ENCODE measurements at regions not wholly inside any gene's neighbourhood (a gene's known extent, or its start where the extent isn't known, plus 50 kb on each side); places are given as distances from the start of the nearest gene placed in this dataset.

GRCh38 chr15:98178861-98179260 lies 218.4 kb downstream of the ARRDC4 start:
- no peaks in the 10 kb centered on the region for H3K27me3 ChIP-seq (ENCODE audit: control insufficient read depth, insufficient read depth, low read length)
- H3K36me3 ChIP-seq (ENCODE audit: control insufficient read depth, insufficient read depth, low read length) = no peaks in the 10 kb centered on the region
- no peak overlapping the region for H3K4me3 ChIP-seq (ENCODE audit: low read length)
- no peak overlapping the region for H3K9ac ChIP-seq (ENCODE audit: low read length)
- no peak overlapping the region for H3K27ac ChIP-seq (ENCODE audit: low read depth, low read length)
- no peaks in the 10 kb centered on the region for H3K4me1 ChIP-seq (ENCODE audit: control insufficient read depth, insufficient read depth, low read length)

- no peak overlapping the region for H3K9ac ChIP-seq (ENCODE audit: low read length)
- no peak overlapping the region for H3K27ac ChIP-seq (ENCODE audit: low read depth, low read length)
- no peak overlapping the region for H3K4me3 ChIP-seq (ENCODE audit: low read length)
- H3K36me3 ChIP-seq (ENCODE audit: control insufficient read depth, insufficient read depth, low read length) = no peaks in the 10 kb centered on the region
- no peaks in the 10 kb centered on the region for H3K27me3 ChIP-seq (ENCODE audit: control insufficient read depth, insufficient read depth, low read length)
- H3K4me1 ChIP-seq (ENCODE audit: control insufficient read depth, insufficient read depth, low read length) = no peaks in the 10 kb centered on the region
These were observed 227.0 kb downstream of the ARRDC4 start for GRCh38 chr15:98187549-98187948.

GRCh38 chr15:98190914-98191313 lies 230.4 kb downstream of the ARRDC4 start:
- H3K27me3 ChIP-seq (ENCODE audit: control insufficient read depth, insufficient read depth, low read length) = no peaks in the 10 kb centered on the region
- H3K36me3 ChIP-seq (ENCODE audit: control insufficient read depth, insufficient read depth, low read length) = no peaks in the 10 kb centered on the region
- no peak overlapping the region for H3K27ac ChIP-seq (ENCODE audit: low read depth, low read length)
- no peak overlapping the region for H3K4me3 ChIP-seq (ENCODE audit: low read length)
- H3K9ac ChIP-seq (ENCODE audit: low read length) = no peak overlapping the region
- H3K4me1 ChIP-seq (ENCODE audit: control insufficient read depth, insufficient read depth, low read length) = no peaks in the 10 kb centered on the region

- Histone ChIP-seq H3K4me3 (ENCODE audit: low read length) (no peak overlapping the region), H3K27me3 (ENCODE audit: control insufficient read depth, insufficient read depth, low read length) (no peaks in the 10 kb centered on the region), H3K27ac (ENCODE audit: low read depth, low read length) (no peak overlapping the region), H3K9ac (ENCODE audit: low read length) (no peak overlapping the region), H3K36me3 (ENCODE audit: control insufficient read depth, insufficient read depth, low read length) (no peaks in the 10 kb centered on the region), H3K4me1 (ENCODE audit: control insufficient read depth, insufficient read depth, low read length) (no peaks in the 10 kb centered on the region)
These were observed 235.3 kb downstream of the ARRDC4 start for GRCh38 chr15:98195796-98196195.

- no peaks in the 10 kb centered on the region for H3K36me3 ChIP-seq (ENCODE audit: control insufficient read depth, insufficient read depth, low read length)
- H3K4me3 ChIP-seq (ENCODE audit: low read length) = no peak overlapping the region
- no peak overlapping the region for H3K27ac ChIP-seq (ENCODE audit: low read depth, low read length)
- no peaks in the 10 kb centered on the region for H3K27me3 ChIP-seq (ENCODE audit: control insufficient read depth, insufficient read depth, low read length)
- H3K4me1 ChIP-seq (ENCODE audit: control insufficient read depth, insufficient read depth, low read length) = no peaks in the 10 kb centered on the region
- H3K9ac ChIP-seq (ENCODE audit: low read length) = no peak overlapping the region
These were observed 235.9 kb downstream of the ARRDC4 start for GRCh38 chr15:98196371-98196770.

GRCh38 chr15:98202256-98202655 lies 241.8 kb downstream of the ARRDC4 start:
- no peaks in the 10 kb centered on the region for H3K36me3 ChIP-seq (ENCODE audit: control insufficient read depth, insufficient read depth, low read length)

GRCh38 chr15:98203872-98204660 lies 243.6 kb downstream of the ARRDC4 start:
- H3K27me3 ChIP-seq (ENCODE audit: control insufficient read depth, insufficient read depth, low read length) = no peaks in the 10 kb centered on the region
- no peaks in the 10 kb centered on the region for H3K36me3 ChIP-seq (ENCODE audit: control insufficient read depth, insufficient read depth, low read length)
- H3K27ac ChIP-seq (ENCODE audit: low read depth, low read length) = no peak overlapping the region
- H3K4me1 ChIP-seq (ENCODE audit: control insufficient read depth, insufficient read depth, low read length) = no peaks in the 10 kb centered on the region
- H3K4me3 ChIP-seq (ENCODE audit: low read length) = no peak overlapping the region
- H3K9ac ChIP-seq (ENCODE audit: low read length) = no peak overlapping the region

More at GRCh38 chr15:98202256-98202655, 241.8 kb downstream of the ARRDC4 start:
- Histone ChIP-seq H3K4me1 (ENCODE audit: control insufficient read depth, insufficient read depth, low read length) (no peaks in the 10 kb centered on the region), H3K4me3 (ENCODE audit: low read length) (no peak overlapping the region), H3K27me3 (ENCODE audit: control insufficient read depth, insufficient read depth, low read length) (no peaks in the 10 kb centered on the region), H3K27ac (ENCODE audit: low read depth, low read length) (no peak overlapping the region), H3K9ac (ENCODE audit: low read length) (no peak overlapping the region)

GRCh38 chr15:98207928-98208327 lies 247.4 kb downstream of the ARRDC4 start:
- H3K4me1 ChIP-seq (ENCODE audit: control insufficient read depth, insufficient read depth, low read length) = no peaks in the 10 kb centered on the region
- no peak overlapping the region for H3K4me3 ChIP-seq (ENCODE audit: low read length)
- no peak overlapping the region for H3K27ac ChIP-seq (ENCODE audit: low read depth, low read length)
- no peaks in the 10 kb centered on the region for H3K27me3 ChIP-seq (ENCODE audit: control insufficient read depth, insufficient read depth, low read length)
- H3K9ac ChIP-seq (ENCODE audit: low read length) = no peak overlapping the region
- no peaks in the 10 kb centered on the region for H3K36me3 ChIP-seq (ENCODE audit: control insufficient read depth, insufficient read depth, low read length)

- no peaks in the 10 kb centered on the region for H3K27me3 ChIP-seq (ENCODE audit: control insufficient read depth, insufficient read depth, low read length)
- H3K27ac ChIP-seq (ENCODE audit: low read depth, low read length) = no peak overlapping the region
- H3K9ac ChIP-seq (ENCODE audit: low read length) = no peak overlapping the region
- H3K4me3 ChIP-seq (ENCODE audit: low read length) = no peak overlapping the region
- H3K36me3 ChIP-seq (ENCODE audit: control insufficient read depth, insufficient read depth, low read length) = no peaks in the 10 kb centered on the region
- H3K4me1 ChIP-seq (ENCODE audit: control insufficient read depth, insufficient read depth, low read length) = no peaks in the 10 kb centered on the region
These were observed 253.0 kb downstream of the ARRDC4 start for GRCh38 chr15:98213346-98213979.

- no peak overlapping the region for H3K4me3 ChIP-seq (ENCODE audit: low read length)
- H3K27me3 ChIP-seq (ENCODE audit: control insufficient read depth, insufficient read depth, low read length) = no peaks in the 10 kb centered on the region
- H3K4me1 ChIP-seq (ENCODE audit: control insufficient read depth, insufficient read depth, low read length) = no peaks in the 10 kb centered on the region
- no peak overlapping the region for H3K27ac ChIP-seq (ENCODE audit: low read depth, low read length)
- no peaks in the 10 kb centered on the region for H3K36me3 ChIP-seq (ENCODE audit: control insufficient read depth, insufficient read depth, low read length)
- no peak overlapping the region for H3K9ac ChIP-seq (ENCODE audit: low read length)
These were observed 255.7 kb downstream of the ARRDC4 start for GRCh38 chr15:98216166-98216565.

GRCh38 chr15:98217356-98217755 lies 256.9 kb downstream of the ARRDC4 start:
- Histone ChIP-seq H3K4me3 (ENCODE audit: low read length) (no peak overlapping the region), H3K36me3 (ENCODE audit: control insufficient read depth, insufficient read depth, low read length) (no peaks in the 10 kb centered on the region), H3K9ac (ENCODE audit: low read length) (no peak overlapping the region), H3K27ac (ENCODE audit: low read depth, low read length) (no peak overlapping the region), H3K27me3 (ENCODE audit: control insufficient read depth, insufficient read depth, low read length) (no peaks in the 10 kb centered on the region), H3K4me1 (ENCODE audit: control insufficient read depth, insufficient read depth, low read length) (no peaks in the 10 kb centered on the region)

- Histone ChIP-seq H3K27ac (ENCODE audit: low read depth, low read length) (no peak overlapping the region), H3K36me3 (ENCODE audit: control insufficient read depth, insufficient read depth, low read length) (no peaks in the 10 kb centered on the region), H3K27me3 (ENCODE audit: control insufficient read depth, insufficient read depth, low read length) (no peaks in the 10 kb centered on the region), H3K9ac (ENCODE audit: low read length) (no peak overlapping the region), H3K4me1 (ENCODE audit: control insufficient read depth, insufficient read depth, low read length) (no peaks in the 10 kb centered on the region), H3K4me3 (ENCODE audit: low read length) (no peak overlapping the region)
These were observed 260.6 kb downstream of the ARRDC4 start for GRCh38 chr15:98221144-98221543.

GRCh38 chr15:98221577-98221976 lies 261.1 kb downstream of the ARRDC4 start:
- Histone ChIP-seq H3K4me3 (ENCODE audit: low read length) (no peak overlapping the region), H3K9ac (ENCODE audit: low read length) (no peak overlapping the region), H3K27ac (ENCODE audit: low read depth, low read length) (no peak overlapping the region), H3K36me3 (ENCODE audit: control insufficient read depth, insufficient read depth, low read length) (no peaks in the 10 kb centered on the region), H3K4me1 (ENCODE audit: control insufficient read depth, insufficient read depth, low read length) (no peaks in the 10 kb centered on the region), H3K27me3 (ENCODE audit: control insufficient read depth, insufficient read depth, low read length) (no peaks in the 10 kb centered on the region)

Data from rectal smooth muscle tissue (tissue), 1 donor.